Heart left ventricle (tissue), 16 donors: ENCODE measurements at regions not wholly inside any gene's neighbourhood (a gene's known extent, or its start where the extent isn't known, plus 50 kb on each side); places are given as distances from the start of the nearest gene placed in this dataset.
"Not testable (repeated sequence)": the region's sequence is repeated elsewhere in the genome, so short reads cannot be mapped to it uniquely, and the experiment has no call there.

Experiments
- ATAC-seq, 4 donors: fragments of 200-7000 bp; cut with Tn5 transposase; one replicate each; pipeline ENCODE4 v1.9.1; 2020 to 2022; ENCODE audit warnings: moderate library complexity in 4 of 4, mild to moderate bottlenecking in 3 of 4, moderate number of reproducible peaks in 1 of 4
- DNase-seq, 5 donors: peaks; one replicate each; pipeline ENCODE4 v3.0.0-alpha.2; 2020
- H3K27ac ChIP-seq, 12 donors: fragments of 200-600 bp; sonication (generic) in 4 of 12; one replicate each; pipeline versions ENCODE4 v1.5.0 to v1.8.0; 2016 to 2022; ENCODE audit warnings: mild to moderate bottlenecking in 2 of 12
- H3K27me3 ChIP-seq, 9 donors: fragments of 200-600 bp; sonication (generic) in 2 of 9; one replicate each; pipeline versions ENCODE4 v1.5.1 to v1.8.0; 2016 to 2022; ENCODE audit warnings: mild to moderate bottlenecking in 3 of 9
- H3K36me3 ChIP-seq, 9 donors: fragments of 200-600 bp; sonication (generic) in 2 of 9; one replicate each; pipeline versions ENCODE4 v1.5.0 to v1.8.0; 2018 to 2022; ENCODE audit warnings: mild to moderate bottlenecking in 2 of 9
- H3K4me1 ChIP-seq, 12 donors: fragments of 200-600 bp; sonication (generic) in 4 of 12; one replicate each; pipeline versions ENCODE4 v1.5.0 to v1.8.0; 2016 to 2022; ENCODE audit warnings: mild to moderate bottlenecking in 3 of 12
- H3K4me3 ChIP-seq, 12 donors: fragments of 200-600 bp; sonication (generic) in 4 of 12; one replicate each; pipeline versions ENCODE4 v1.5.0 to v1.8.0; 2017 to 2022; ENCODE audit warnings: mild to moderate bottlenecking in 9 of 12, moderate library complexity in 4 of 12
- H3K9me3 ChIP-seq, 12 donors: fragments of 200-600 bp; sonication (generic) in 4 of 12; one replicate each; pipeline versions ENCODE4 v1.5.0 to v1.8.0; 2016 to 2022; ENCODE audit warnings: mild to moderate bottlenecking in 1 of 12
- POLR2A ChIP-seq, 2 donors: fragments of 450-650 bp; IDR thresholded peaks; one replicate each; pipeline ENCODE4 v1.6.1; 2017; ENCODE audit warnings: antibody characterized with exemption in 2 of 2, mild to moderate bottlenecking in 2 of 2, moderate library complexity in 2 of 2
- WGBS, 4 donors: extraction: QIAGEN DNeasy Blood & Tissue Kit in 2 of 4; methylation state at CpG; one replicate each; pipeline versions ENCODE4 v1.1.5 to v1.1.7; 2013 to 2018; 5-methylcytosine and 5-hydroxymethylcytosine counted together
- intact Hi-C, 10 donors: fragments of 100-400 bp; cut with DNase I; formaldehyde crosslinking; loops; one replicate each; pipeline versions ENCODE4 v1.11.1 to v1.14.2; 2022
- TF ChIP-seq, protein P1 (sequence below), 12 donors: fragments of 200-600 bp; sonication (generic) in 4 of 12; IDR thresholded peaks; one replicate each; pipeline versions ENCODE4 v1.5.0 to v1.8.0; 2018 to 2022; ENCODE audit warnings: antibody characterized with exemption in 12 of 12, mild to moderate bottlenecking in 5 of 12
- donor health status: ischemic (EF 13 %, LVEDD 7.1; RV severe dilation, severe dysfunction).
- donor health status: healthy with polysubstance abuse.
- donor health status: DM: no; HTN: yes; CAD: no.
- donor health status: DM: no; HTN: no; CAD: no.
- donor health status: ischemic (EF 25% LVEDD 6.9; RV normal size, moderate dysfunction).
- donor health status: ischemic (EF 25% LVEDD 5.7; RV mildly dilated, moderate dysfunction).
- donor health status: healthy.
- donor health status: DM: yes; HTN: yes; CAD: no.
- donor health status: ischemic (EF 35%, LVEDD 5.7; RV mildly dilated, moderate dysfunction).
- donor health status: nonischemic (EF 11% LVEDD 7.7; RV severe dilation, severe dysfunction).
- donor health status: DM: yes; HTN: yes; CAD: no.
- donor health status: PGD.
- donor health status: ischemic (EF 29% LVEDD 5.4; RV normal size, mild dysfunction).
- donor health status: nonischemic (EF 23%, LVEDD 6.1; RV moderate dilation, normal function).

DNA sequence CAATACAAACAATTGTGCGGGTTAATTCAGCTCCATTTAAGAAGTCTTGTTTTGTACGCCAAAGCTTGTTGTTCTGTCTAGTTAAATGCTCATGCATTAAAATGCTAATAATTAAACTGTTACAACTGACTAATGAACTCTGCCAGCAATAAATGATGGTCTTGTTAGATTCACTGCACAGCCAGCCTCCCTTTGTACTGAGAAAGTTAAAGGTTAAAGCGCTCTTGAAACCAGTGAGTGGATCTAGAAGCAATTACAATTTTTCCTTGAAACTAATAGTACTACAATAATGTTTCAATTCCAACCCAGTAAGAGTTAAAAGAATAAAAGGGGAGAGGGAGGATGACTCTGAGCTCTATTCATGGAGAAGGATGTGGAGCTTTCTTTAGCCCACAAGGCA, 233.0 kb downstream of the EMX2 start:
- H3K9me3 ChIP-seq, result no peaks in the 10 kb centered on the region
- H3K36me3 ChIP-seq, result no peaks in the 10 kb centered on the region
- no peak overlapping the region for H3K27ac ChIP-seq
- intact Hi-C loops, result no loop called here
- WGBS, 4 donors, result 85 to 95% (median 92%) methylated on average over 3 of the region's 3 CpGs
- DNase-seq (no peak), ATAC-seq (no peak)
- no peak overlapping the region for H3K4me3 ChIP-seq
- H3K27me3 ChIP-seq, result peaks cover 0 to 28% (median 0%) of the 10 kb centered on the region in 9 donors
- H3K4me1 ChIP-seq, result no peaks in the 10 kb centered on the region
- TF ChIP-seq, protein P1, sequence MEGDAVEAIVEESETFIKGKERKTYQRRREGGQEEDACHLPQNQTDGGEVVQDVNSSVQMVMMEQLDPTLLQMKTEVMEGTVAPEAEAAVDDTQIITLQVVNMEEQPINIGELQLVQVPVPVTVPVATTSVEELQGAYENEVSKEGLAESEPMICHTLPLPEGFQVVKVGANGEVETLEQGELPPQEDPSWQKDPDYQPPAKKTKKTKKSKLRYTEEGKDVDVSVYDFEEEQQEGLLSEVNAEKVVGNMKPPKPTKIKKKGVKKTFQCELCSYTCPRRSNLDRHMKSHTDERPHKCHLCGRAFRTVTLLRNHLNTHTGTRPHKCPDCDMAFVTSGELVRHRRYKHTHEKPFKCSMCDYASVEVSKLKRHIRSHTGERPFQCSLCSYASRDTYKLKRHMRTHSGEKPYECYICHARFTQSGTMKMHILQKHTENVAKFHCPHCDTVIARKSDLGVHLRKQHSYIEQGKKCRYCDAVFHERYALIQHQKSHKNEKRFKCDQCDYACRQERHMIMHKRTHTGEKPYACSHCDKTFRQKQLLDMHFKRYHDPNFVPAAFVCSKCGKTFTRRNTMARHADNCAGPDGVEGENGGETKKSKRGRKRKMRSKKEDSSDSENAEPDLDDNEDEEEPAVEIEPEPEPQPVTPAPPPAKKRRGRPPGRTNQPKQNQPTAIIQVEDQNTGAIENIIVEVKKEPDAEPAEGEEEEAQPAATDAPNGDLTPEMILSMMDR (IDR thresholded peaks at IDR 0.05), result no peak
- TF ChIP-seq POLR2A (IDR thresholded peaks at IDR 0.05), result no peak

DNA sequence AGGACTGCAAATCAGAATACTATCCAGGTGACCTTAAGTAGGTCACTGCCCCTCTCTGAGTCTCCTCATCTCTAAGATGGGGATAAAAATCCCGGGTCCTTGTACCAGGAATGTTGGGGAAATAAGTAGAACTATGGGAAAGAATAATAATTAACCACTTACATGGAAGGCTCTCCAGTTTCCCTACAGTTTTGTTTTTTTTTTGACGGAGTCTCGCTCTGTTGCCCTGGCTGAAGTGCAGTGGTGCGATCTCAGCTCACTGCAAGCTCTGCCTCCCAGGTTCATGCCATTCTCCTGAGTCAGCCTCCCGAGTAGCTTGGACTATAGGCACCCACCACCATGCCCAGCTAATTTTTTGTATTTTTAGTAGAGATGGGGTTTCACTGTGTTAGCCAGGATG, 234.7 kb downstream of the EMX2 start:
- H3K4me3 ChIP-seq, H3K36me3 ChIP-seq, intact Hi-C loops, H3K27ac ChIP-seq, DNase-seq, H3K4me1 ChIP-seq, ATAC-seq, H3K9me3 ChIP-seq: not testable (repeated sequence)
- 78 to 82% (median 80%) methylated on average over 5 of the region's 5 CpGs for WGBS, 4 donors
- H3K27me3 ChIP-seq, result peaks cover 0 to 19% (median 0%) of the 10 kb centered on the region in 9 donors

DNA sequence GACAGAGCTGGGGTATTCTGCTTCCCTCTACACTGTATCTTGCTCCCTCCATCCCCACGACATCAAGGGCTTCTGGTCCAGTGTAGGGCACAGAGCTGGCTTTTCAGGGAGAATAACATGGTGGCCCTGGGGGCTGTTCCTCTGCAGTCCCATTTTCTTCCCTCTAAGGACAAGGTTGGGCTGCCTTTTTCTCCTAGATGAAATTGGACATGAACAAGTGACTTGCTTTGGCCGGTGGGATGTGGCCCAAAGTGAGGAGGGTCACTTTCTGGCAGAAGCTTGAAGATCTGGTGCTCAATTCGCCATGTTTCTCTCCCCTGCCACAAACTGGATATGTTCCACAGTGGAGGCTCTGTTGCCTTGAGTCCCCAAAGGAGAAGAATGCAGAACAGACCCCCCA, 235.7 kb downstream of the EMX2 start:
- ATAC-seq (no peak), DNase-seq (no peak)
- Histone ChIP-seq H3K36me3 (no peaks in the 10 kb centered on the region), H3K4me1 (no peaks in the 10 kb centered on the region), H3K27ac (no peak overlapping the region), H3K4me3 (no peak overlapping the region), H3K9me3 (no peaks in the 10 kb centered on the region), H3K27me3 (peaks cover 0 to 19% (median 0%) of the 10 kb centered on the region in 9 donors)
- WGBS, 4 donors, result 45 to 65% (median 51%) methylated on average over 3 of the region's 3 CpGs
- no peak for TF ChIP-seq POLR2A (IDR thresholded peaks at IDR 0.05)
- TF ChIP-seq, protein P1 (IDR thresholded peaks at IDR 0.05), result no peak
- intact Hi-C loops, result no loop called here

DNA sequence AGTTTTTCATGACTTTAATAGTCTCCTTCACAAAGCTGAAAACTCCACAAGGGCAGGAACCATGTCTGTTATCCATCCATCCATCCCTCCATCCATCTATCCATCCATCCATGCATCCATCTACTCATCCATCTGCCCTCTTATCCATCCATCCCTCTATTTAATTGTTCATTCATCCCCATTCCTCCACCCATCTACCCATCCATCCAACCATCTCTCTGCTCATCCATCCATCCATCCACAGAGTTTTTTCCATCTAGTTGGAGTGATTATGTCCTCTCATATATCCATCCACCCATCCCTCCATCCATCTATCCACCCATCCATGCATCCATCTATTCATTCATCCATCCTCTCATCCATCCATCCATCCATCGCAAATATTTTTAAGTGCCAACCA, 237.9 kb downstream of the EMX2 start:
- WGBS, 4 donors, result 91 to 95% (median 92%) methylated on average over 1 of the region's 1 CpG
- intact Hi-C loops, result no loop called here
- no peak for TF ChIP-seq POLR2A (IDR thresholded peaks at IDR 0.05)
- TF ChIP-seq, protein P1 (IDR thresholded peaks at IDR 0.05), result no peak

DNA sequence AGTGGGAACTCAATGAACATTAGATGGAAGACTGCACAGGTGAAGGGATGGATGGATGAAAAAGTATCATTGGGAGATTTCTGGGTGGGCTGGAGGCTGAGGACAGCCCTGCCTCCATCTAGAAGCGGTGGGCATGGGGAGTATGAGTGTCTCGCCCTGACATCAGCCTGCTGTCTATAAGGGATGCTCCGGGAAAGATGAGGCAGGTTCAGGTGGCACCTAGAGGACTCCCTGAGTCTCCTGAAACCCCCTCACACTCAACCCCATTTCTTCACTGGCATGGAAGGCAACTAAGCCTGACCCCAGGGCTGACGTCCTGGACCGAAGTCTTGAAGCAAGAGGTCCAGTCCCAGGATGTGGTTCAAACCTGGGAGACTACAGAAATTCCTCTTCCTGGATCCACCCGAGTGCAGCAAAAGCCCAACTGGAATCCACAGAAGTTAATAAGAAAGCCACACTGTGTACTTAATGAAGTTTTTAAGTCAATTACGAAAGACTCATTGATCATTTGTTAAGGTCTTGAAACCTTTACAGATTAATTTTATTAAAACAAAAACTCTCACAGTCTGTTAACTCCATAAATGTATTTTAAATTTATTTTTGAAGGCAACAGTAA, 238.8 kb downstream of the EMX2 start:
- intact Hi-C loops, result no loop called here
- H3K4me3 ChIP-seq, result no peak overlapping the region
- H3K27me3 ChIP-seq, result peaks cover 0 to 11% (median 0%) of the 10 kb centered on the region in 9 donors
- H3K27ac ChIP-seq, result no peak overlapping the region
- H3K36me3 ChIP-seq, result no peaks in the 10 kb centered on the region
- WGBS, 4 donors, result 76 to 86% (median 84%) methylated on average over 7 of the region's 7 CpGs
- no peaks in the 10 kb centered on the region for H3K4me1 ChIP-seq
- no peak for ATAC-seq
- no peak for DNase-seq
- TF ChIP-seq POLR2A (IDR thresholded peaks at IDR 0.05), result no peak
- TF ChIP-seq, protein P1 (IDR thresholded peaks at IDR 0.05), result no peak
- H3K9me3 ChIP-seq, result no peaks in the 10 kb centered on the region

More for the DNA sequence above, 237.9 kb downstream of the EMX2 start:
- no peak for ATAC-seq
- no peaks in the 10 kb centered on the region for H3K4me1 ChIP-seq
- no peaks in the 10 kb centered on the region for H3K36me3 ChIP-seq
- no peak overlapping the region for H3K27ac ChIP-seq
- no peaks in the 10 kb centered on the region for H3K9me3 ChIP-seq
- DNase-seq, result no peak
- peaks cover 0 to 11% (median 0%) of the 10 kb centered on the region in 9 donors for H3K27me3 ChIP-seq
- no peak overlapping the region for H3K4me3 ChIP-seq
